GM04504 (cell line): ENCODE measurements at regions not wholly inside any gene's neighbourhood (a gene's known extent, or its start where the extent isn't known, plus 50 kb on each side); places are given as distances from the start of the nearest gene placed in this dataset.
A peak's percentile ranks its signal among the peaks of the same experiment; 100 is the strongest.

Experiments used
- DNase-seq: peaks from one replicate; pipeline ENCODE4 v3.0.0-alpha.2; 2012; ENCODE audit warnings: low read depth

DNA sequence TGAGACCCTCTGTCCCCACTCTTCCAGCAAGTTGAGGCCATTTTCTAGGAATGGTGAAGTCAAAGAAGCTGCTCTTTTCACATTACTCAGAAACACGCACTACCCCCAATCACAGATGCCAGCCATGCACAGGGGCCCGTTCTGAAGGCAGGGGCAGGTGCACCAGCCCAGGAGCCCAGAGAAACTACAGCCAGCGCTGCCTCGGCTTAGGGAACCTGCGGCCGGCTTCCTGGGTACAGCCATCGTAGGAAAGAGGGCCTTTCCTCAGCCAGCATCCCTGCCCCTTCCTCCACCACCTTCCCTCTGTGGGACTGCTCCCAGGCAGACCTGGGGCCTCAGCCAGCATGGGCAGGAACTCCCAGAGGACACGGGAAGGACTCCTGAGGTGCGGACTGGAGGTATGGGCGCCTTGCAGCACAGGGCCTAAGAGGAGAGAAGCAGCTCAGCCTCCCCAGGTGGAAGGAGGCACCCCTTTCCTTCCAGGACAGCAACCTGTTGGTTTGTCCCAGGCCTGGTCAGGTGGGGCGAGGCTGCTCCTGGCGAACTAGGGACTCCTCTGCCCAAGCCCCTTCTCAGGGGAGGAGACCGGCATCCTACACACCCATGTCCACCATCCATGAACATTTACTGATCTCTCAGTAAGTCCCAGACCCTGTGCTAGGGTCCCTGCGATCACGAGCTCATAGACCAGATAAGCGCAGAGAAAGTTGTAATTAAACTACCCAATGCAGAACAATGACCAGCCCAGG, 99.0 kb upstream of the ID2 start:
- no peak for DNase-seq

DNA sequence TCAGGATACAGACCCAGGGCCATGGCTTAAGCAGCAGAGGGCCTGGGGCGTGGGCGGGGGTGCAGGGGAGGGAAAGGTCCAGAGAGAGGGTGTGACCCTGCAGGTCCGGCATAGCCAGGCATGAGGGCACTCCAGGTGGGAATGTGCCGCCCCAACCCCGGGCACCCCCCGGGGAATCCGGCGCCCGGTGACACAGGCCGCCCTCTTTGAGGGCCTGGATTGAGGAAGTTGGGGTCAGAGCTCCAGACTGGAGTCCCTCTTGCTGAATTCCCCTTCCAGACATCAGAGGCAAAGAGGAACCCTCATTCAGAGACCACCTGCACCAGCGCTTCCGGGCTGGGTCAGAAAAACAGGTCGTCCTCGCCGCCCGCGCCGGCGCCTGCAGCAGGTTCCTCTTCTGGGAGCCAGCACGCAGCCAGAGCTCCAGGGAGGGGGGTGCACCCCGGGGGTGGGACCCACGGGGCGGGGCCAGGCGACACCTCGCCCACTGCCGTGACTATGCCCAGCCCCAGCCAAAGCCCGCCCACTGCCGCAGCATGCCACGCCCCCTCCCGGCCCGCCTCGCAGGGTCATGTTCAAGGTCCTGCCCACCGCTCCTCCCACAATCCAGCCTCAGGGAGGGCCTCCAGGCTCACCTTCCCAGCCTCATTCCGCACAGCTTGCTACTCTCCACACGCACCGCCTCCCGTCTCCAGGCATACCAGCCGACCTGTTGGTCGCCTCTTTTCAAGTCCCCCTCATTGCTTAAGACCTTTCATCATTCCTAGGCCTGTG, 98.3 kb upstream of the ID2 start:
- DNase-seq, result no peak

DNA sequence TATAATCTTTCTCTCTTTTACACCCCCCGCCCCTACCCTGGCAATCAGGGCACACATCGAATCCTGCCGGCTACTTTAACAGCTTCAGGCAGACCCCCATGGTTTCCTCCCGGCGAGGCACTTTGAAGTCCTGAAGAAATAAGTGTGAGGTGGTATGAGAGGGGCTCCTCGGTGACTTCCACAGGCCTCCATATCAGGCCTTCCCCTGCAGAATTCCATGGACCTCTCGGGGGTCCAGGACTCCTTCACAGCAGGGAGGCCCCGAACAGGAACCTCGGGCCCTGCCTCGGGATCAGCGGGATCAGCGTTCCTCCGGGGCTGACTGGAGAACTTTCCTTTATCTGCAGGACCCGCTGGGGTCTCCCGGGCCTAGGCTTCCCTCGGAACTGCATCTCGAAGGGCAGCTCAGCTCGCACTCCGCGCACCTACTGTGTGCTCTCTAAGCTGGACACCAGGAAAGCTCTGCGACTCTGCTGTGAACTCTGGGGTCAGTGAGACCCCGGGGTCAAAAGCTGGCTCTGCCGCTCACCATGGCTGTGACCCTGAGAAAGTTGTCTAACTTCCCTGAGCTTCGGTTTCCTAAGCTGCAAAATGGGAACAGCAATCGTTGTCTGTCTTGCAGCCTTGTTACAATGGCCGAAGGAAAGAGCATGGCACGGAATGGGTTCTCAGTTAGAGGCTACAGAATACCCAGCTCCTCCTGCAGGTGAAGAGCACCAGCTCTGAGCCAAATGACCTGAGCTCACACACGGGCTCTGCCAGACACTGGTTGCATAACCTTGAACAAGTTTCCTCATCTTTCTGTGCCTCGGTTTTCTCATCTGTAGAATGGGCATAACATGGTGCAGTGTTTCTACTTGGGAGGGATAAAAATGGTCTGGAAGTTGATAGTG, 97.4 kb upstream of the ID2 start:
- no peak for DNase-seq

DNA sequence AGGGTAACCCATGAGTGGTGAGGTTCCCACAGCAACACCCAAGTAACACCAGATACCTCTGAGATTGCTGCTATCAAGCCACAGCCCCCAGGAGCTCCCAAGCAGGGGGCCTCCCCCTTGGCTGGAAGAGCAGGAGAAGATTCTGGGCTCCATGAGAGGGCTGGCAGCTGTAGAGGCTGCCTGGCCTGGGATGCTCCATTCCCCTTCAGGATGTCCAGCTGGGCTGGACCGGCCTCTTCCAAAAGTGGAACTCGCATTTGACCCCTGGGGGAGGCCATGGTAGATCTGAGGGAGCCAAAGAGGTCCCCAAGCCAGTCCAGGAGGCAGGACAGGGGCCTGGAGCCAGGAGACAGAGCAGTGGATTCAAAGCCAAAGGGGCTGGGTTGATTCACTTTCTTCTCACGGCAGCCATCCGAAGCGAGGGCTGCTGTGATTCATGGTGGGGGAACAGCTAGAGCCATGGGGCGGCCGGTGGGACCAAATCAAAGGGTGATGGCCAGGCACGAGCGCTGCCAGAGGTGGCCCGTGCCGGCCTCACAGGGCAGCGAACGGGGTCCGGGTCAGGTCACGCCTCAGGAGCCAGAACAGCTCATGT, 95.3 kb upstream of the ID2 start:
- DNase-seq, result no peak

DNA sequence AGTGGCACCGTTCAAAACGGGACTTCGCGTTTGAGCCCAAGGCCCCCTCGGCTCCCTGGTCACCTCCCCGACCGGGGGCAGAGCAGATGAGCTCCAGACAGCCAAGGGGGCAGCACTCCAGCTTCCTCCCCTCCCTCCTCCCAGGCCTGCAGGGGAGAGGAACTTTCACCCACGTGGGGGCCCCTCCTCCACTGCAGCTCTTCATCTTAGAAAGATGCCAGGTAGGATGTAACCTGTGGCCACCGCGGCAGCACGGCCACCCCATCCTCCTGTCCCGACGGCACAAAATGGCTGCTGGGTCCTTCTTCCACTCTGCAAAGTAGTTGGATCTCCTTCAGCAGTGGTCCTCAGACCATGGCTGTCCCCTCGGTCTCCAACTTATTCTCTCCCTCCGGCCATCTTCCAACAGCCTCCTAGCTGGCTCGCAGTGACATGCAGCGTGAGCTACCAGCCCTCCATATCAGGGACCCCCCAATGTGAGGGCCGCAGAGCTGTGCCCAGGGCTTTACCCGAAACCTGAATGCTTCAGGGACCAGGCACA, 94.5 kb upstream of the ID2 start:
- DNase-seq, result no peak

DNA sequence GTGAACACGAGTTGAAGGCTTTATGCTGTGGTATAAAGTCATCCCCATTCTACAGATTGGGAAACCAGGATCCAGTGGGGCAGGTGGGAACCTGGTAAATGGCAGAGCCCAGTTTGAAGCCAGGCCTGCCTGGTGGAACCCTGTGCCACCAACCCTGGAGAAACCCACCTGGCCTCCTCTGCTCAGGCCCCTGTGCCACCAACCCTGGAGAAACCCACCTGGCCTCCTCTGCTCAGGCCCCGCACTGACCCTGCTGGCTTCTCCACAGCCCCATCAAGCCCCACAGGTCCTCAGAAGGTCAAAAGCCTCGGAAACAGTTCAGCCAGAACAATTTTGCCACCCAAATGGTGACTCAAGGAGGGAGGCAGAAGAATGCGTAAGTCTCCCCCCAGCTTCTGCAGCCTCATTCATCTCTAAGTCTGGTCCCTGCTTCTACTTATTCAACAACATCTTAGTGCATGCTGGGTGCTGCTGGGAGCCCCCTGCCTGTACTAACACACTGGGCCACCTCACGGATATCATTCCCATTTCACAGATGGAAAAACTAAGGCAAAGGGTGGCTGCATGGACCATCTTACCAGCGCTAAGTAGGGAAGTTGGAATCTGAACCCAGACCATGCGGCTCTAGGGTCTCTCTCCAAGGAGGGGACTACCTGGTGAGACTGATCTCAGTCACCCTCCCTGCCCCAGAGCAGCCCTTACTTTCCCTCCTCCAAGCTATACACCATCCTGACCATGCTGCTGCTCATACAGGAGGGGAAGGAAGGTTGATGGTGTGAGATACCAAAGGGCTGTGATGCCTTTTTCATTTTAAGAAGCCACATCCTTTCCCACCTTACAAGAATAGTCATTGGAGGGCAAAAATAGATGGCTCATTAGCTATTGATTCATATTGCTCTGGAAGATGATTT, 93.7 kb upstream of the ID2 start:
- DNase-seq, result no peak

DNA sequence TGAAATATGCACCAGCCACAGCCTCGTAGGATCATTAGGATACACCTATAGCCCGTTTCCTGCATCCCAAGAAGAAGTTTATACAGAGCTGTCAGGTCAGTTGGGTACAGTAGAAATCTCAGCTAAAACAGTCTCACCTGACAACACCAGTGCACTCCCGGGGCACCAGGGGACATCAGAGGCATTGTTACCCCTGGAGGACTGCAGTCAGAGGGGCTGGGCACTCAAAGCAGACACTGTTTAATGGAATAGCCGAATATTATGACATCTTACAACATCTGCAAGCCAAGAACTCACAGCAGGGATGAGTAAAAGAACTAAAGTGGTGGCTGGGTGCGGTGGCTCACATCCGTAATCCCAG, 93.0 kb upstream of the ID2 start:
- no peak for DNase-seq

DNA sequence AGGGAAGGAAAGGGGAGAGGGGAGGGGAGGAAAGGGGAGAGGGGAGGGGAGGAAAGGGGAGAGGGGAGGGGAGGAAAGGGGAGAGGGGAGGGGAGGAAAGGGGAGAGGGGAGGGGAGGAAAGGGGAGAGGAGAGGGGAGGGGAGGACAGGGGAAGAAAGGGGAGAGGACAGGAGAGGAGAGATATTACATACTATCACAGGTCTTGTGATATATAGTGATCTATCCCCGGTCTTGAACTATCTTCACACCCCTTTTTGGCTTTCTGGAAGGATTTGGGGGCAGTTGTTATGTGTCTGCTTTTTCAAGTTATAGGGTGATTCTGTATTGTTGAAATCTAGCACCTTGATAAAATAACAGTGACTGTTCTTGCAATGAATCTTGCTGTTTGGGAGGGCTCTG, 92.1 kb upstream of the ID2 start:
- DNase-seq, result no peak

DNA sequence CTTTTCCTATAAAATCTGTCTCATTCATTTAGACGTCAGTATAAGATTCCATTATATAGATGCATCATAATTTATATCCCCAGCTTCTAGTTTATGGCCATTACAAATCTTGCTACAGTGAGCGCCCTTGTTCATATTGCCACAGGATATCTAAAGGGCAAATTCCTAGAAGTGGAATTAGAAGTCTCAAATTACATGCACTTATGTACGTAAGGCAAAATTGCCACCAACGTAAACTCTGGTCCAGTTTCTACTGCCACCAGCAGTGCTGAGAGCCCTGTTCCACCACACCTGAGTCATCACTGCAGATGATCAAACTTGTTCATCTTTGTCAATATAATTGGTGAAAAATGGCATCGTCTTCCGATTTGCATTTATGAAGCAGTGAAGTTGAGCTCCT, 90.9 kb upstream of the ID2 start:
- DNase-seq, result no peak

DNA sequence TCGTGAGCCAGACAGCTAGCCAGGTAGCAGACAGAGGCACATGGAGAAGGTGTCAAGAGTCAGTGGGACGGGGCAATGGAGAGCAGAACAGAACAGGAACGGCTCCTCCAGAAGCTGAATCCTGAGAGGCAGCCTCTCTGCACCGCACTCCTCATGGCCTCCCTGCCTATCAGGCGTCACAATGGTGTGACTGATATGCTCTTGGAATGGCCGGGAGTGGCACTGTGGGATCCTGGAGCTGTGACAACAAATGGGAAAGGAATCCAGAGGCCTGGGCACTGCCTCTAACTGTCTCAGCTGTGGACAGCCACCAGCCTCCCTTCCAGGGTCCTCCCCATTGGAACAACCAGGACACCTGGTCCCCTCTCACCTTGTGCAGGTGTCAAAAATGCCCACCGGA, 89.1 kb upstream of the ID2 start:
- no peak for DNase-seq

DNA sequence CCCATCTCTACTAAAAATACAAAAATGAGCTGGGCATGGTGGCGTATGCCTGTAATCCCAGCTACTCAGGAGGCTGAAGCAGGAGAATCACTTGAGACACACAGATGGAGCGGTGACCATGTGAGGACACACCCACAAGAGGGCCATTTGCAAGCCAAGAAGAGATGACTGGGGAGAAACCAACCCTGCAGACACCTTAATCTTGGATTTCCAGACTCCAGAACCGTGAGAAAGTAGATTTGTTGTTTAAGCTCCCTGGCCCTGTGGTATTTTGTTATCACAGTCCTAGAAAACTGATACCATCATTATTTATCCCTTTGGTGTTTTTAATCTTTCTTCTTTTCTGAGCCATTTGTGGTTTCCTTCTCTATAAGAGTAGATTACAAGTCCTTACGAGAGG, 88.6 kb upstream of the ID2 start:
- no peak for DNase-seq

DNA sequence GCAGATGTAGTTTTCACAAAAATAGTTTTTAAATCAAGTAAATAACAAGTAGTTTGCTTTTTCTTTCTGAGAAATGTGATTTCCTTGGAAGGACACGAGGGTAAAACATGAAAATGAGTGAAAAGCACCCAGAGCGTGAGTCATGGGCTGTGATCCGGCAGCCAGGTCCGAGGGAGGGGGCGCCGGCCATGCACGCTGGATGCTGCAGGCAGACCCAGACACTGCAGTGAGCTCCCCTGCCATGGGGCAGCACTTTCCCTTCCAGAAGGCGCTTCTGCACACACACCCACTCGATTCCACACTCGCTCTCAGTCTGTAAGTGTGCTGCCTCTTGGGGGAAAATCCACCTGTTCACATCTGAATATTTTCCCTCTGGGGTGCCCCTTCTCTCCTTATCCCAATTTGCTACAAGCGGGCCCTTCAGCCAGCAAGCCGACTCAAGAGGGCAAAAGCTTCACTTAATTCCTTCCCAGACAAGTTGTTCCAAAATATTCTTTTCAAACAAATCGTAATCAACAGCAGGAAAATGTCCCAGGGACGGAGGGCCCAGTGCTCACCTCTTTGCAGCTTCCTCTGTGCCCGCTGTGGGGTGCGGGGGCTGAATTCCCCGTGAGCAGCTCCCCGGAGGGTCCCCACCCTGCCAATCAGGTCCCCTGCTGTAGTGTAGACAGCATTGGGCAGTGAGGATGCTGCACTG, 87.0 kb upstream of the ID2 start:
- DNase-seq, result no peak

DNA sequence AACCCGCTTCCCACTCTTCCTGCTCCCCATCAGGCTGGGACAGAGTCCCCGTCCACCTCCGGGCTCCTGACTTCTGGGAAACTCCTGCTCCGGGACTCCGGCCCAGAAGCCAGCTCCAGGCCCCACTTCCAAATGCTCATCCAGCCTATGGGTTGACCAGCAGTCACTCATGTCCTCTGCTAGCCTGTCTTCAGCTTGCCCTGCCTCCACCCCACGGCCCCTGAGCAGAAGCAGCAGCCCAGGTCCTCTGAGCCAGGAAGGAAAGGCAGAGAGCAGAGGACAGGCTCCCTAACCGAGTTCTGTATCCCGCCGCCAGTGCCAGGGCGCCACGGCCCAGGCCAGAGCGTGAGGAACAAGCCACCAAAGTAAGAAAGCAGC, 86.4 kb upstream of the ID2 start:
- no peak for DNase-seq

DNA sequence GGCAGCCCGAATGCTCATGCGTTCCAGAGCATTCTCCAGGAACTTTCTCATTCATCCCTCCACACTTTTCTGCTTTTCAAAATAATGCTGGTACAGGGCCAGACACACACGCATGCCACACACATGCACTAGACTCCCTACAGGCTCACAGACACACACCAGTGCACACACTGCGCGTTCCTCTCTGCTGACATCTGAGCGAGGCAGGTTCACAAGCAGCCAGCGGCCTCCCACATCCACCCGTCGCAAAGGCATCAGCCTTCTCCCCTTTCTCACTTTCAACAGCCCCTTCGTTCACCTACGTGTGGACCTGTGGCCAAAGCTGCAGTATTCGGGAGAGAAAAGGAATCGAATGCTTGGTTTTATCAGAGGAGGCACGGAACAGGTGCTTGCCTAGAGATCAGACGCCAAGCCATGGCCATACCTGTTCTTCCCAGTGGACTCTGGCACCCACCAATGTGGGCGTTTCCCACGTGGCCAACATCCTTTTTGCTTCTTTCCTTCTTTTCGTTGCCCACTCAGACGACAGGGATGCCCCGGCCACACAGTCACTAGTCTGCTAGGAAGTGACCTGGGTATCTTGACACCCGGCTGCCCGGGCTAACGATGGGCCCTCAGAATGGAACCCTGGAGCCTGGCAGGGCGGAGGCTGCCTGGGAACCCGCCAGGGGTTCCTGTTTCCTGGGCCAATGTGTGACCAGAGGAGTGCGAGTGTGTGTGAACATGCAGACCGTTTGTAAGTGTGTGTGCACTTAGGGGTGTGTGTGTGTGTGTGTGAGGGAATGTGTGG, 85.8 kb upstream of the ID2 start:
- DNase-seq, result no peak

DNA sequence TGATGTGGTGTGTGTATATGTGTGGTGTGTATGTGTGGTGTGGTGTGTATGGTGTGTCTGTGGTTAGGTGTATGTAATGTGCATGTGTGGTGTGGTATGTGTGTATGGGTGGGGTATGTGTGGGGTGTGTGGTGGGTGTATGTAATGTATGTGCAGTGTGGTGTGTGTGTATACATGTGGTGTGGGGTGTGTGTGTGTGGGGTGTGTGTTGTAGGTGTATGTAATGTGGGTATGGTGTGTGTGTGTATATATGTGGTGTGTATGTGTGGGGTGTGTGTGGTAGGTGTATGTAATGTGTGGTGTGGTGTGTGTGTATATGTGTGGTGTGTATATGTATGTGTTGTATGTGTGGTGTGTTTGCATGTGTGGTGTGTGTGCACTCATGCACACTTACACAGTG, 84.8 kb upstream of the ID2 start:
- DNase-seq, result no peak

DNA sequence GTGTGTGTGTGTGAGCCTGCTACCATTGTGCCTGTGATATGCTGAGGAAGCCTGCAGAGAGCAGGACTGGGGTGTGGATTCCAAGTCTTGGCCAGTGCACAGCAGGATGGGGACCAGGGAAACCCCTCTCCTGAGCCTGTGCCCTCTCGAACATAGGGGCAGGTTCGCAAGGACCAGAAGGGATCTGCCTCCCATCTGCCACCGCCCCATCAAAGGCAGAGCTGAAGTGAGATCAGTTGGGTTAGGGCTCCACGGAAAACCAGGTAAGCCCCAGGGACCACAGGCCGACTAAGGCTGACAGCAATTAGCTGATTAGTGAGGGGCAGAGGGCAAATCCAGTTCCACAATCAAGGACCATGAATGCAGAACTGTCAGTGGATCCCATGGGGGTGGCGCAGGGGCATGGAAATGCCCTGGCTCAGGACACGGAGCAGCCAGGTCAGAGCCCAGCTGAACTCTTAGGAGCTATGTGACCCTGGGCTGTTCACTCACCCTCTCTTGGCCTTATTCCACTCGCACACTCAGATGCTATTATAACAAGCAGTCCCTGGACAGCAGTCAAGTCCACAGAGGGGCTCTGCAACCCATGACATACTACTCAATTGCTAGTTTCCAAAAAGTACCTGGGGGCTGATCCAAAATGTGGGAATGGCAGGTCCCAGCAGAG, 84.2 kb upstream of the ID2 start:
- no peak for DNase-seq

DNA sequence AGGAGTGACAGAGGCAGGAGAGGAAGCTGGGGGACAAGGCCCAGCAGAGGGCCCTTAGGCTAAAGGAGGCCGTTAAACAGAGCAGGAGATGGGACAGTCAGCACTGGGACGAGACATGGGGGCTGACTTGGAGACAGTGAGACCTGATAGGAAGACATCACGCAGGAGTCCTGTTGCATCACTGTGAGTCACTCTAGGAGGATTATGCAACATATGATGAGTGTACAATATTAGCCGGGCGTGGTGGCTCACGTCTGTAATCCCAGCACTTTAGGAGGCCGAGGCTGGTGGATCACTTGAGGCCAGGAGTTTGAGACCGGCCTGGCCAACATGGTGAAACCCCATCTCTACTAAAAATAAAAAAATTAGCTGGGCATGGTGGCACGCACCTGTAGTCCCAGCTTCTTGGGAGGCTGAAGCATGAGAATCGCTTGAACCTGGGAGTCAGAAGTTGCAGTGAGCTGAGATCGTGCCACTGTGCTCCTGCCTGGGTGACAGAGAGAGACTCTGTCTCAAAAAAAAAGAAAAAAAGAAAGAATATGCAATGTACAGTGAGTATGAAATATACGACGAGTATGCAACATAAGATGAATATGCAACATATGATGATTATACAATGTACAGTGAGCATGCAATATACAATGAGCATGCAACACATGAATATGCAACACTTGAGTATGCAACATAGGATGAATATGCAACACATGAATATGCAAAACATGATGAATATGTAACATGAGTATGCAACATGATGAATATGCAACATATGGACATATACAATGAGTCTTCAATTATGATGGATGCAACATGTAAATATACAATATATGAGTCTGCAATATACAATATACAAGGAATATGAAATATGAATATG, 83.3 kb upstream of the ID2 start:
- peak; percentile 88 for DNase-seq
